Ovary (tissue), 7 donors: ENCODE measurements at regions not wholly inside any gene's neighbourhood (a gene's known extent, or its start where the extent isn't known, plus 50 kb on each side); places are given as distances from the start of the nearest gene placed in this dataset.

Source experiments
- DNase-seq, 5 donors: peaks; one replicate each; pipeline ENCODE4 v3.0.0-alpha.2; 2019 to 2020
- H3K27ac ChIP-seq, 2 donors: fragments of 200-600 bp; one replicate each; pipeline versions ENCODE4 v1.5.1 to v1.8.0; 2019 to 2022
- H3K27me3 ChIP-seq: fragments of 200-600 bp; one replicate; pipeline ENCODE4 v1.8.0; 2022
- H3K36me3 ChIP-seq: fragments of 200-600 bp; sonication (generic); one replicate; pipeline ENCODE4 v1.5.1; 2019
- H3K4me1 ChIP-seq: one replicate; pipeline ENCODE4 v1.8.1; 2013; ENCODE audit warnings: mild to moderate bottlenecking, moderate library complexity; ENCODE audit not compliant: insufficient read depth
- H3K4me3 ChIP-seq: fragments of 200-600 bp; sonication (generic); one replicate; pipeline ENCODE4 v1.5.1; 2017
- H3K9me3 ChIP-seq, 2 donors: fragments of 200-600 bp in 1 of 2; sonication (generic) in 1 of 2; one replicate each; pipeline versions ENCODE4 v1.5.1 to v1.8.1; 2013 to 2019; ENCODE audit warnings: mild to moderate bottlenecking in 1 of 2, moderate library complexity in 1 of 2
- EP300 ChIP-seq: sonication (generic); formaldehyde crosslinking; IDR thresholded peaks from one replicate; pipeline ENCODE4 v1.6.1; 2017; ENCODE audit warnings: antibody characterized with exemption
- POLR2A ChIP-seq: fragments of 450-650 bp; IDR thresholded peaks from one replicate; pipeline ENCODE4 v1.6.1; 2017; ENCODE audit warnings: antibody characterized with exemption, mild to moderate bottlenecking, moderate library complexity
- WGBS, 3 donors: extraction: QIAGEN DNeasy Blood & Tissue Kit in 1 of 3; methylation state at CpG; one replicate each; pipeline versions ENCODE4 v1.1.5 to v1.1.7; 2013 to 2017; 5-methylcytosine and 5-hydroxymethylcytosine counted together
- intact Hi-C, 4 donors: fragments of 100-400 bp; cut with DNase I; formaldehyde crosslinking; loops; one replicate each; pipeline versions ENCODE4 v1.11.0 to v1.15.1; 2022 to 2023
- TF ChIP-seq, protein P1 (sequence below), 3 donors: fragments of 450-650 bp in 2 of 3; fragments of 200-600 bp in 1 of 3; IDR thresholded peaks; one replicate each; pipeline versions ENCODE4 v1.5.1 to v1.8.0; 2016 to 2022; ENCODE audit warnings: antibody characterized with exemption in 3 of 3, mild to moderate bottlenecking in 1 of 3
- donor health status: DM: no; HTN: no; CAD: no; lungs with moderate emphysema.
- donor health status: DM: no; HTN: no; CAD: no.
- donor health status: Bipolar disorder and iron deficiency.
- donor health status: DM: no; HTN: no; CAD: no.
- donor health status: DM: yes; HTN: yes; CAD: no.

DNA sequence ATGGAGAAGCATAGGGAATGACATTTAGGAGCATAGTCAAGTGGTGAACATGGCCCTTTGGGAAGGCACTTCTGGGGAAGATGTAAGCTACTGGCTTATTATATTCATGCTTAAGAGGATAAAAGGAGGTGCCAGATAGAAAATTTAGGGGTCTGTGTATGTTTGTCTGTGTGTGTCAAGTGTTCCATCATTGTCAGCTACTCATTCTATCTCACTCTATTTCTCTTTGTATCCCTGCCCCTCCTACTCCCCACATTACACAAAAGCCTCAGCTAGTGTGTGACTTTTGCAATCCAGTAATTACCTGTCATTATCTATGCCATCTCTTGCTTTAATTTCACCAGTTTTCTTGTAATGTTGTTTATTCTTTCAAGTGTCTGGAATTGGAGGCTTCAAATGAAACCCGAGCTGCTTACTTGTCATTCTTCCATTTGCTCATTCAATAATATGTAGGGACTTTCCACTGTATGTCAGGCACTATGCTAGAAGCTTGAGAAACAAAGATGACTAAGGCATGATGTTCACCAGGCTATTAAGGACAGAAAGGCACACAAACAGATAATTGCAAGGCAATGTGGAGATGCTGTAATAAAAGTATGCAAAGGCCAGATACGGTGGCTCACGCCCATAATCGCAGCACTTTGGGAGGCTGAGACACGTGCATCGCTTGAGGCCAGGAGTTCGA lies 229.8 kb upstream of the TEX13C start:
- Histone ChIP-seq H3K27me3 (no peaks in the 10 kb centered on the region), H3K36me3 (no peaks in the 10 kb centered on the region), H3K4me3 (no peak overlapping the region), H3K4me1 (no peaks in the 10 kb centered on the region), H3K9me3 (no peaks in the 10 kb centered on the region), H3K27ac (no peak overlapping the region)
- TF ChIP-seq, protein P1, sequence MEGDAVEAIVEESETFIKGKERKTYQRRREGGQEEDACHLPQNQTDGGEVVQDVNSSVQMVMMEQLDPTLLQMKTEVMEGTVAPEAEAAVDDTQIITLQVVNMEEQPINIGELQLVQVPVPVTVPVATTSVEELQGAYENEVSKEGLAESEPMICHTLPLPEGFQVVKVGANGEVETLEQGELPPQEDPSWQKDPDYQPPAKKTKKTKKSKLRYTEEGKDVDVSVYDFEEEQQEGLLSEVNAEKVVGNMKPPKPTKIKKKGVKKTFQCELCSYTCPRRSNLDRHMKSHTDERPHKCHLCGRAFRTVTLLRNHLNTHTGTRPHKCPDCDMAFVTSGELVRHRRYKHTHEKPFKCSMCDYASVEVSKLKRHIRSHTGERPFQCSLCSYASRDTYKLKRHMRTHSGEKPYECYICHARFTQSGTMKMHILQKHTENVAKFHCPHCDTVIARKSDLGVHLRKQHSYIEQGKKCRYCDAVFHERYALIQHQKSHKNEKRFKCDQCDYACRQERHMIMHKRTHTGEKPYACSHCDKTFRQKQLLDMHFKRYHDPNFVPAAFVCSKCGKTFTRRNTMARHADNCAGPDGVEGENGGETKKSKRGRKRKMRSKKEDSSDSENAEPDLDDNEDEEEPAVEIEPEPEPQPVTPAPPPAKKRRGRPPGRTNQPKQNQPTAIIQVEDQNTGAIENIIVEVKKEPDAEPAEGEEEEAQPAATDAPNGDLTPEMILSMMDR (IDR thresholded peaks at IDR 0.05) = no peak
- TF ChIP-seq EP300 (no peak), POLR2A (no peak)
- 77 to 84% (median 81%) methylated on average over 7 of the region's 7 CpGs for WGBS, 3 donors
- DNase-seq = no peak
- intact Hi-C loops = no loop called here

DNA sequence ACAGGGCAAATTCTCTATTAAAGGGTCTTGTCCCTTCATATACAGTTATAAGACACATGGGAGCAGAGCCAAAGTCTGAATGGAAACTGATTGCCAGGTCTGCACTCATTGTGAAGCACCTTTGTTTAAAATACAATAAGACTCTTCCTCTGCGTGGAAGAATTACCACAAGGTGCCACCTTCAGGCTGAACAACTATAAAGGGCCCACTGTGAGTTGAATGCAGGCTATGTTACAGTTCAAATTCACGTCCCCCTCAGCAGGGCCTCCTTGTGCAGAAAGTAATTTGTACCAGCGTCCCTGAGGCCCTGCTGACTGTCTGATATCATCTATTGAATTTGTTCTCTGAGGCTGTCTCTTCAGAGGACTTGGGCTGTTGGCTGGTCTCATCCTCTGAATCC lies 225.8 kb upstream of the TEX13C start:
- H3K27me3 ChIP-seq = no peaks in the 10 kb centered on the region
- H3K36me3 ChIP-seq = no peaks in the 10 kb centered on the region
- H3K9me3 ChIP-seq = no peaks in the 10 kb centered on the region
- TF ChIP-seq EP300 (no peak), POLR2A (no peak)
- TF ChIP-seq, protein P1 (IDR thresholded peaks at IDR 0.05) = no peak
- H3K4me3 ChIP-seq = no peak overlapping the region
- intact Hi-C loops = no loop called here
- H3K27ac ChIP-seq = no peak overlapping the region
- no peak for DNase-seq
- H3K4me1 ChIP-seq = no peaks in the 10 kb centered on the region
- 33 to 41% (median 37%) methylated on average over 3 of the region's 3 CpGs for WGBS, 3 donors

DNA sequence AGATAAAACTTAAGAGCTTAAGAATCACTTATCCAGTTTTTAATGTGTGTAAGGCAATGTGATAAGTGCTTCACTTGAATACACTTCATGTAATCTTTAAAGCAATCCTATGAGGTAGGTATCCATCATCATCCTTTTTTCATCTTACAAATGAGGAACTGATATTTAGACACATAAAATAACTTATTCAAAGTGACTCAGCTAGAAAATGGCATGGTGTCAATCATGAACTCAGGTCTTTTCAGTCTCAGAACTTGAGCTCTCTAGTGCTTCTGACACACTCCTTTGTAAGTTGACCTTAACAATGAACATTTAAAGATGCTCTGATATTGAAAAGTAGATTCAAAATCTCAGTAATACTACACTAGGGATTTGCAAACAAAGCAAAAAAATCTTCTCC lies 224.8 kb upstream of the TEX13C start:
- no peaks in the 10 kb centered on the region for H3K36me3 ChIP-seq
- H3K9me3 ChIP-seq = no peaks in the 10 kb centered on the region
- DNase-seq = no peak
- no peaks in the 10 kb centered on the region for H3K4me1 ChIP-seq
- TF ChIP-seq POLR2A (no peak), EP300 (no peak)
- TF ChIP-seq, protein P1 (IDR thresholded peaks at IDR 0.05) = no peak
- intact Hi-C loops = no loop called here
- no peak overlapping the region for H3K4me3 ChIP-seq
- H3K27me3 ChIP-seq = no peaks in the 10 kb centered on the region
- H3K27ac ChIP-seq = no peak overlapping the region

DNA sequence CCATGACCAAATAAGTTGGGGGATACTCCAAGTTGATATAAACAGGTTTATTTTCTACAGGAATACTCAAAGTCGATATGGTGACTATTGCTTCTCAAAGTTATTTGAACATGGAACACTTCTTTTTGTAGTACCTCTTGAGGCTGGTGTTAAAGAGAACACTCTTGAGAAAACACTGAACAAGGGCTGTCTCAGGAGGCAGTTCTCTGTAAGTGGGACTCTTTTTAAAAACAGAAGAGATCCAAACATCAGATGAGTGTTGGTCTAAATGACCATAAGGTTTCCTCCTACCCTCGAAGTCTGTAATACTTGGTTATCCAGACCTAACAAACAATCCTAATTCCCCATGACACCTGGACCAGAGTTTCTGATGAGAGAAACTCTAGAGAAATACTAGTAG lies 223.2 kb upstream of the TEX13C start:
- Histone ChIP-seq H3K4me3 (no peak overlapping the region), H3K27me3 (no peaks in the 10 kb centered on the region), H3K36me3 (no peaks in the 10 kb centered on the region), H3K9me3 (no peaks in the 10 kb centered on the region), H3K27ac (no peak overlapping the region), H3K4me1 (no peaks in the 10 kb centered on the region)
- TF ChIP-seq POLR2A (no peak), EP300 (no peak)
- TF ChIP-seq, protein P1 (IDR thresholded peaks at IDR 0.05) = no peak
- 41 to 61% (median 60%) methylated on average over 2 of the region's 2 CpGs for WGBS, 3 donors
- DNase-seq = no peak
- intact Hi-C loops = no loop called here
